Gastroesophageal sphincter (tissue), 4 donors: ENCODE measurements at regions not wholly inside any gene's neighbourhood (a gene's known extent, or its start where the extent isn't known, plus 50 kb on each side); places are given as distances from the start of the nearest gene placed in this dataset.

ENCODE experiments used
- ATAC-seq: fragments of 150-250 bp; one replicate; pipeline ENCODE4 v1.9.1; 2016; ENCODE audit warnings: mild to moderate bottlenecking, moderate library complexity
- H3K27ac ChIP-seq, 4 donors: fragments of 200-600 bp; sonication (generic) in 3 of 4; 1 replicate in 3 of 4; 2 replicates in 1 of 4; pipeline ENCODE4 v1.5.1; 2016 to 2019
- H3K27me3 ChIP-seq: fragments of 200-600 bp; sonication (generic); one replicate; pipeline ENCODE4 v1.5.1; 2019
- H3K36me3 ChIP-seq, 2 donors: fragments of 200-600 bp; sonication (generic); one replicate each; pipeline ENCODE4 v1.5.1; 2019; ENCODE audit warnings: control low read depth in 1 of 2
- H3K4me1 ChIP-seq, 3 donors: fragments of 200-600 bp; sonication (generic); 1 replicate in 2 of 3; 2 replicates in 1 of 3; pipeline ENCODE4 v1.5.1; 2016 to 2019; ENCODE audit warnings: control low read depth in 2 of 3
- H3K4me3 ChIP-seq, 2 donors: fragments of 200-600 bp; sonication (generic); one replicate each; pipeline ENCODE4 v1.5.1; 2019; ENCODE audit warnings: mild to moderate bottlenecking in 1 of 2, moderate library complexity in 1 of 2
- H3K9me3 ChIP-seq, 3 donors: fragments of 200-600 bp; sonication (generic); one replicate each; pipeline ENCODE4 v1.5.1; 2017 to 2019; ENCODE audit warnings: control low read depth in 2 of 3
- CTCF ChIP-seq, 4 experiments: fragments of 200-600 bp in 2 of 4; fragments of 450-650 bp in 2 of 4; sonication (generic) in 1 of 4; IDR thresholded peaks; one replicate each; pipeline ENCODE4 v1.5.1; 2017 to 2019; ENCODE audit warnings: antibody characterized with exemption in 4 of 4, mild to moderate bottlenecking in 2 of 4, moderate library complexity in 2 of 4
- EP300 ChIP-seq: sonication (generic); formaldehyde crosslinking; IDR thresholded peaks from one replicate; pipeline ENCODE4 v1.6.1; 2017; ENCODE audit warnings: antibody characterized with exemption, mild to moderate bottlenecking
- POLR2A ChIP-seq, 2 donors: fragments of 450-650 bp; IDR thresholded peaks; one replicate each; pipeline ENCODE4 v1.6.1; 2017; ENCODE audit warnings: antibody characterized with exemption in 2 of 2, mild to moderate bottlenecking in 2 of 2, moderate library complexity in 1 of 2
- POLR2AphosphoS5 ChIP-seq: sonication (generic); formaldehyde crosslinking; IDR thresholded peaks from one replicate; pipeline ENCODE4 v1.6.1; 2017; ENCODE audit warnings: antibody characterized with exemption
- WGBS, 2 donors: methylation state at CpG; one replicate each; pipeline ENCODE4 v1.1.5; 2018; ENCODE audit warnings: low coverage in 1 of 2; 5-methylcytosine and 5-hydroxymethylcytosine counted together
- small RNA-seq, 4 donors: library from RNA; depleted of rRNA; stranded (forward); fragments of <200 nt; gene quantifications; one replicate each; pipeline ENCODE3, GENCODE V24; 2016

- H3K4me3 ChIP-seq = no peak overlapping the region
- TF ChIP-seq POLR2A (IDR thresholded peaks at IDR 0.05) (no peak), EP300 (no peak), POLR2AphosphoS5 (no peak)
- peaks cover 0 to 7% (median 0%) of the 10 kb centered on the region in 3 donors for H3K4me1 ChIP-seq
- no peaks in the 10 kb centered on the region for H3K36me3 ChIP-seq
- H3K27ac ChIP-seq = no peak overlapping the region
- ATAC-seq = no peak
- H3K27me3 ChIP-seq = no peaks in the 10 kb centered on the region
- 41 to 52% methylated on average over 2 of the region's 2 CpGs for WGBS, 2 donors
- H3K9me3 ChIP-seq = no peaks in the 10 kb centered on the region
These were observed 54.6 kb upstream of the HDAC9 start for GRCh38 chr7:18440934-18441333.

- Histone ChIP-seq H3K36me3 (no peaks in the 10 kb centered on the region), H3K9me3 (no peaks in the 10 kb centered on the region), H3K27ac (no peak overlapping the region), H3K4me1 (peaks cover 0 to 12% (median 0%) of the 10 kb centered on the region in 3 donors), H3K27me3 (no peaks in the 10 kb centered on the region), H3K4me3 (no peak overlapping the region)
- TF ChIP-seq CTCF (IDR thresholded peaks at IDR 0.05) (no peak), POLR2AphosphoS5 (no peak), POLR2A (IDR thresholded peaks at IDR 0.05) (no peak), EP300 (no peak)
- 87 to 100% methylated on average over 1 of the region's 1 CpG for WGBS, 2 donors
- ATAC-seq = no peak
These were observed 50.7 kb upstream of the HDAC9 start for GRCh38 chr7:18444826-18445225.

GRCh38 chr7:18445483-18445882 is 50.1 kb upstream of the HDAC9 start:
- Histone ChIP-seq H3K4me3 (no peak overlapping the region), H3K27ac (no peak overlapping the region), H3K4me1 (peaks cover 0 to 12% (median 0%) of the 10 kb centered on the region in 3 donors), H3K27me3 (no peaks in the 10 kb centered on the region), H3K9me3 (no peaks in the 10 kb centered on the region), H3K36me3 (no peaks in the 10 kb centered on the region)
- no peak for ATAC-seq
- TF ChIP-seq EP300 = no peak
- 67 to 72% methylated on average over 3 of the region's 3 CpGs for WGBS, 2 donors

Small RNAs in the stretch of these regions (small RNA-seq; reads per million reads assigned to genes)
- 0 reads per million in 4 donors for gene MIR1302-6
